ENCODE measurements at regions not wholly inside any gene's neighbourhood (a gene's known extent, or its start where the extent isn't known, plus 50 kb on each side); places are given as distances from the start of the nearest gene placed in this dataset.

- Histone ChIP-seq H3K9me3 (ENCODE audit: control insufficient read depth, low read depth, low read length) (no peaks in the 10 kb centered on the region), H3K4me1 (ENCODE audit: control insufficient read depth, low read depth, low read length) (no peaks in the 10 kb centered on the region), H3K36me3 (ENCODE audit: control insufficient read depth, low read depth, low read length) (no peaks in the 10 kb centered on the region), H3K27me3 (ENCODE audit: control insufficient read depth, insufficient read depth, low read length) (no peaks in the 10 kb centered on the region), H3K9ac (ENCODE audit: low read length) (no peak overlapping the region), H3K27ac (ENCODE audit: low read length) (no peak overlapping the region), H3K4me3 (ENCODE audit: low read length) (no peak overlapping the region)
Measured at GRCh38 chr13:53800011-53800410, 771.4 kb downstream of the OLFM4 start.

DNA sequence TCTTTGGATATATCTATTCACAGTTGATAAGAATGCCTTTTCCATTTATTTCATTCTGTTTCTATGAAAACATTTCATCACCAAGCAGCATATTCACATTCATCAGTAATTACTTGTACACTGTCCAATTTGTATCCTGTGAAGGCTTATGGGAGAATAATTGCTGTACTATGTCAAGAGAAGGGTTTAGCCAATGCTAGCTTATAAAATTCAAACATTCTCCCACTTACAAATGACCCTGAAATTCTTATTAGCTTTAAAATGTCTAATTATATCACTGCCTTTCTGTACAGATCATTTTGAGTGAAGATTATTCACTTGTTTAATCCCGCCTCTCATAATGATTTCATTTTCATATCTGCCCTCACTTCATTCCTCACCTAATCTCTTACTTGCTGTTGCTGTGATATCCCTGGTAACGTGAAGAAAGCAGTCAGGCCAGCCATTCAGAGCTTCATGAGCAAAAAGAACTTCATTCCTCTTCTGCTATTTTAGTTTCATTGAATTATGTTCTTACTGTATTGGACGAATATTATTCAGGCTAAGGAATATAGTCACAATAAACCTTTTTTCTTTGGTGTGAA is 778.7 kb downstream of the OLFM4 start:
- Histone ChIP-seq H3K9ac (ENCODE audit: low read length) (no peak overlapping the region), H3K9me3 (ENCODE audit: control insufficient read depth, low read depth, low read length) (no peaks in the 10 kb centered on the region), H3K4me3 (ENCODE audit: low read length) (no peak overlapping the region), H3K27me3 (ENCODE audit: control insufficient read depth, insufficient read depth, low read length) (no peaks in the 10 kb centered on the region), H3K27ac (ENCODE audit: low read length) (no peak overlapping the region), H3K4me1 (ENCODE audit: control insufficient read depth, low read depth, low read length) (no peaks in the 10 kb centered on the region), H3K36me3 (ENCODE audit: control insufficient read depth, low read depth, low read length) (no peaks in the 10 kb centered on the region)

GRCh38 chr13:53821632-53822031 is 793.0 kb downstream of the OLFM4 start:
- Histone ChIP-seq H3K36me3 (ENCODE audit: control insufficient read depth, low read depth, low read length) (no peaks in the 10 kb centered on the region), H3K27me3 (ENCODE audit: control insufficient read depth, insufficient read depth, low read length) (no peaks in the 10 kb centered on the region), H3K4me1 (ENCODE audit: control insufficient read depth, low read depth, low read length) (no peaks in the 10 kb centered on the region), H3K9ac (ENCODE audit: low read length) (no peak overlapping the region), H3K4me3 (ENCODE audit: low read length) (no peak overlapping the region), H3K9me3 (ENCODE audit: control insufficient read depth, low read depth, low read length) (no peaks in the 10 kb centered on the region), H3K27ac (ENCODE audit: low read length) (no peak overlapping the region)

DNA sequence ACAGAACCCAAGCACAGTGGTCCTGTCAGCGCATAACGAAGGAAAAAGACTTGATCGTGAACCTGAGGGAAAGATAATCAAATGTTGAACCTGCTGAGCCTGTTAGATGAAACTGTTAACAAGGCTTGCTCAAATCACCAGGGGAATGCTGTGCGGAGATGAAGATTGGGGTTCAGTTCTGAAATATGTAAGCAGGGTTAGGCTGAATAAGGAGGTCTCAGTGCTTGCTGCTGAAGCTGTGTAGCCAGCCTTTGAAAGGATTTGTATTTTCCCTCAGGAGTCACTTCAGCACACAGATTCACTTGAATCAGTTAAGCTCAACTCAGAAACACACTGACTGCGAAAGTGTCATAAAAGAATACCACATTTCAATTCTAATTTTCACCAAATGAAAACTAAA is 793.5 kb downstream of the OLFM4 start:
- Histone ChIP-seq H3K27me3 (ENCODE audit: control insufficient read depth, insufficient read depth, low read length) (no peaks in the 10 kb centered on the region), H3K4me1 (ENCODE audit: control insufficient read depth, low read depth, low read length) (no peaks in the 10 kb centered on the region), H3K27ac (ENCODE audit: low read length) (no peak overlapping the region), H3K9me3 (ENCODE audit: control insufficient read depth, low read depth, low read length) (no peaks in the 10 kb centered on the region), H3K36me3 (ENCODE audit: control insufficient read depth, low read depth, low read length) (no peaks in the 10 kb centered on the region), H3K4me3 (ENCODE audit: low read length) (no peak overlapping the region), H3K9ac (ENCODE audit: low read length) (no peak overlapping the region)

- no peak overlapping the region for H3K27ac ChIP-seq (ENCODE audit: low read length)
- H3K4me3 ChIP-seq (ENCODE audit: low read length), result no peak overlapping the region
- H3K9ac ChIP-seq (ENCODE audit: low read length), result no peak overlapping the region
- no peaks in the 10 kb centered on the region for H3K4me1 ChIP-seq (ENCODE audit: control insufficient read depth, low read depth, low read length)
- no peaks in the 10 kb centered on the region for H3K36me3 ChIP-seq (ENCODE audit: control insufficient read depth, low read depth, low read length)
- H3K27me3 ChIP-seq (ENCODE audit: control insufficient read depth, insufficient read depth, low read length), result no peaks in the 10 kb centered on the region
- H3K9me3 ChIP-seq (ENCODE audit: control insufficient read depth, low read depth, low read length), result peaks cover 5% of the 10 kb centered on the region
Measured at GRCh38 chr13:53839461-53839860, 810.8 kb downstream of the OLFM4 start.

GRCh38 chr13:53844473-53845146 is 816.0 kb downstream of the OLFM4 start:
- Histone ChIP-seq H3K4me1 (ENCODE audit: control insufficient read depth, low read depth, low read length) (peaks cover 6% of the 10 kb centered on the region), H3K9me3 (ENCODE audit: control insufficient read depth, low read depth, low read length) (no peaks in the 10 kb centered on the region), H3K36me3 (ENCODE audit: control insufficient read depth, low read depth, low read length) (no peaks in the 10 kb centered on the region), H3K4me3 (ENCODE audit: low read length) (no peak overlapping the region), H3K9ac (ENCODE audit: low read length) (no peak overlapping the region), H3K27me3 (ENCODE audit: control insufficient read depth, insufficient read depth, low read length) (no peaks in the 10 kb centered on the region), H3K27ac (ENCODE audit: low read length) (no peak overlapping the region)

GRCh38 chr13:53847502-53847901 is 818.9 kb downstream of the OLFM4 start:
- Histone ChIP-seq H3K9me3 (ENCODE audit: control insufficient read depth, low read depth, low read length) (no peaks in the 10 kb centered on the region), H3K4me1 (ENCODE audit: control insufficient read depth, low read depth, low read length) (peaks cover 6% of the 10 kb centered on the region), H3K36me3 (ENCODE audit: control insufficient read depth, low read depth, low read length) (no peaks in the 10 kb centered on the region)

DNA sequence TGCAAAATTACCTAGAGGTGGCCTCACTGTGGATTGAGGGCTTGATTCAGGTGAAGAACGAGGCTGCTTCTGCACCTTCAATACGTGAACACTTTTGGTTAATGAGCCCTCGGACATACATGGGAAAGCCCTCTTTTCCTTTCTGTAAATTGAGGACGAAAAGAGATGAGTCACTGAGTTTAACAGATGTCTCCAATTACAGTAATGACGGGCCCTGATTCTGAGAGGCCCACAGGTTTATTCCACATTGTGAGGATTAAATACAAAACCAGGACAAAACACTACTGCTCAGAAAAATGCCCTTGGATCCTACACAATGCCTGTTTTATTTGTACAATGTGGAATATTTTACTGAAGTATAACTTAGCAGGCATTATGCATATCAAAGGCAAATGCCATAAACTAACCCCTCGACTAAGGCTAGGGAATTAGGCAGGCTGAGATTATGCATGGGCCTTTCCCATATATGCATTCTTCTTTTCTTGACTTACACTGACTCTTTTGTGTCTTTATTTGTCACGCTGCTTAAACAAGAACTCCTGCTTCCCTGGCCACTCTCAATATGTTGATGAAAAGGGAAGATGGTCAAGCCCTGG is 819.9 kb downstream of the OLFM4 start:
- Histone ChIP-seq H3K9me3 (ENCODE audit: control insufficient read depth, low read depth, low read length) (no peaks in the 10 kb centered on the region), H3K27me3 (ENCODE audit: control insufficient read depth, insufficient read depth, low read length) (no peaks in the 10 kb centered on the region), H3K27ac (ENCODE audit: low read length) (no peak overlapping the region), H3K36me3 (ENCODE audit: control insufficient read depth, low read depth, low read length) (no peaks in the 10 kb centered on the region), H3K4me1 (ENCODE audit: control insufficient read depth, low read depth, low read length) (peaks cover 6% of the 10 kb centered on the region), H3K9ac (ENCODE audit: low read length) (no peak overlapping the region), H3K4me3 (ENCODE audit: low read length) (no peak overlapping the region)

More at GRCh38 chr13:53847502-53847901, 818.9 kb downstream of the OLFM4 start:
- Histone ChIP-seq H3K27me3 (ENCODE audit: control insufficient read depth, insufficient read depth, low read length) (no peaks in the 10 kb centered on the region), H3K9ac (ENCODE audit: low read length) (no peak overlapping the region), H3K4me3 (ENCODE audit: low read length) (no peak overlapping the region), H3K27ac (ENCODE audit: low read length) (no peak overlapping the region)

GRCh38 chr13:53854321-53854720 is 825.7 kb downstream of the OLFM4 start:
- H3K4me3 ChIP-seq (ENCODE audit: low read length), result no peak overlapping the region
- no peaks in the 10 kb centered on the region for H3K36me3 ChIP-seq (ENCODE audit: control insufficient read depth, low read depth, low read length)
- H3K4me1 ChIP-seq (ENCODE audit: control insufficient read depth, low read depth, low read length), result no peaks in the 10 kb centered on the region
- no peak overlapping the region for H3K27ac ChIP-seq (ENCODE audit: low read length)
- H3K9me3 ChIP-seq (ENCODE audit: control insufficient read depth, low read depth, low read length), result no peaks in the 10 kb centered on the region
- no peaks in the 10 kb centered on the region for H3K27me3 ChIP-seq (ENCODE audit: control insufficient read depth, insufficient read depth, low read length)
- H3K9ac ChIP-seq (ENCODE audit: low read length), result no peak overlapping the region

DNA sequence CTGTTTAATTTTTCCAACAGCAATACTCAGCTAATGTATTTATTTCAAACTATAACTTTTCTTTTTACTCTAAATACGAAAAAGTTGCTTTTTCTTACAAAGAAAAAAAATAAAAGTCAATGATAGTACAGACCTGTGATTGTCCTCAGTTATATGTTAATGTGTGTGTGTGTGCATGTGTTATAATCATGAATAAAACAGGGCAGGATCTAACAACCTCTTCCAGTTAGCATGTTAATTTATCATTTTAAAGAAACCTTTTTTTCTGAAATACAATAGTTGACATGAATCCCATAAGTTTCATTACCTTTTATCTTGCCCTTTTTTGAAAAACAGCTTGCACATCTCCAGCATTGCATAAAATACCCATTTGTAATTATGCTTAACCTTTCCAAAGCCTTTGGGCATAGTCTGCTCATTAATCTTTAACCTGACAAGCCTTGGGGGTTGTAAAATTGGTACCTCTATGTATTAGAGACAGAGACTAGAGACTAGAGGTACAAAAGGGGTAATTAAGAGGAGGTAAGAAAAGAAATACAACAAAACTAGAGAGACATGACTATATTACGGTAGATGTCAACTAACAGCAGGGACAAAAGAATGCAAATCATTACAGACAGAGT is 828.1 kb downstream of the OLFM4 start:
- H3K9ac ChIP-seq (ENCODE audit: low read length), result no peak overlapping the region
- no peaks in the 10 kb centered on the region for H3K36me3 ChIP-seq (ENCODE audit: control insufficient read depth, low read depth, low read length)
- H3K27ac ChIP-seq (ENCODE audit: low read length), result no peak overlapping the region
- H3K4me1 ChIP-seq (ENCODE audit: control insufficient read depth, low read depth, low read length), result no peaks in the 10 kb centered on the region
- no peaks in the 10 kb centered on the region for H3K9me3 ChIP-seq (ENCODE audit: control insufficient read depth, low read depth, low read length)
- no peaks in the 10 kb centered on the region for H3K27me3 ChIP-seq (ENCODE audit: control insufficient read depth, insufficient read depth, low read length)
- no peak overlapping the region for H3K4me3 ChIP-seq (ENCODE audit: low read length)

- Histone ChIP-seq H3K9ac (ENCODE audit: low read length) (no peak overlapping the region), H3K9me3 (ENCODE audit: control insufficient read depth, low read depth, low read length) (no peaks in the 10 kb centered on the region), H3K27ac (ENCODE audit: low read length) (no peak overlapping the region)
Measured at GRCh38 chr13:53863520-53863919, 834.9 kb downstream of the OLFM4 start.

More at GRCh38 chr13:53863520-53863919, 834.9 kb downstream of the OLFM4 start:
- H3K4me1 ChIP-seq (ENCODE audit: control insufficient read depth, low read depth, low read length), result no peaks in the 10 kb centered on the region
- H3K36me3 ChIP-seq (ENCODE audit: control insufficient read depth, low read depth, low read length), result no peaks in the 10 kb centered on the region
- no peaks in the 10 kb centered on the region for H3K27me3 ChIP-seq (ENCODE audit: control insufficient read depth, insufficient read depth, low read length)
- no peak overlapping the region for H3K4me3 ChIP-seq (ENCODE audit: low read length)

Data from iPS-18a (cell line).